Ovary (tissue), 7 donors: ENCODE measurements at regions not wholly inside any gene's neighbourhood (a gene's known extent, or its start where the extent isn't known, plus 50 kb on each side); places are given as distances from the start of the nearest gene placed in this dataset.

Experiments used
- DNase-seq, 5 donors: peaks; one replicate each; pipeline ENCODE4 v3.0.0-alpha.2; 2019 to 2020
- H3K27ac ChIP-seq, 2 donors: fragments of 200-600 bp; one replicate each; pipeline versions ENCODE4 v1.5.1 to v1.8.0; 2019 to 2022
- H3K27me3 ChIP-seq: fragments of 200-600 bp; one replicate; pipeline ENCODE4 v1.8.0; 2022
- H3K36me3 ChIP-seq: fragments of 200-600 bp; sonication (generic); one replicate; pipeline ENCODE4 v1.5.1; 2019
- H3K4me1 ChIP-seq: one replicate; pipeline ENCODE4 v1.8.1; 2013; ENCODE audit warnings: mild to moderate bottlenecking, moderate library complexity; ENCODE audit not compliant: insufficient read depth
- H3K4me3 ChIP-seq: fragments of 200-600 bp; sonication (generic); one replicate; pipeline ENCODE4 v1.5.1; 2017
- H3K9me3 ChIP-seq, 2 donors: fragments of 200-600 bp in 1 of 2; sonication (generic) in 1 of 2; one replicate each; pipeline versions ENCODE4 v1.5.1 to v1.8.1; 2013 to 2019; ENCODE audit warnings: mild to moderate bottlenecking in 1 of 2, moderate library complexity in 1 of 2
- EP300 ChIP-seq: sonication (generic); formaldehyde crosslinking; IDR thresholded peaks from one replicate; pipeline ENCODE4 v1.6.1; 2017; ENCODE audit warnings: antibody characterized with exemption
- POLR2A ChIP-seq: fragments of 450-650 bp; IDR thresholded peaks from one replicate; pipeline ENCODE4 v1.6.1; 2017; ENCODE audit warnings: antibody characterized with exemption, mild to moderate bottlenecking, moderate library complexity
- WGBS, 3 donors: extraction: QIAGEN DNeasy Blood & Tissue Kit in 1 of 3; methylation state at CpG; one replicate each; pipeline versions ENCODE4 v1.1.5 to v1.1.7; 2013 to 2017; 5-methylcytosine and 5-hydroxymethylcytosine counted together
- intact Hi-C, 4 donors: fragments of 100-400 bp; cut with DNase I; formaldehyde crosslinking; loops; one replicate each; pipeline versions ENCODE4 v1.11.0 to v1.15.1; 2022 to 2023
- TF ChIP-seq, protein P1 (sequence below), 3 donors: fragments of 450-650 bp in 2 of 3; fragments of 200-600 bp in 1 of 3; IDR thresholded peaks; one replicate each; pipeline versions ENCODE4 v1.5.1 to v1.8.0; 2016 to 2022; ENCODE audit warnings: antibody characterized with exemption in 3 of 3, mild to moderate bottlenecking in 1 of 3
- donor health status: DM: no; HTN: no; CAD: no; lungs with moderate emphysema.
- donor health status: DM: no; HTN: no; CAD: no.
- donor health status: Bipolar disorder and iron deficiency.
- donor health status: DM: no; HTN: no; CAD: no.
- donor health status: DM: yes; HTN: yes; CAD: no.

DNA sequence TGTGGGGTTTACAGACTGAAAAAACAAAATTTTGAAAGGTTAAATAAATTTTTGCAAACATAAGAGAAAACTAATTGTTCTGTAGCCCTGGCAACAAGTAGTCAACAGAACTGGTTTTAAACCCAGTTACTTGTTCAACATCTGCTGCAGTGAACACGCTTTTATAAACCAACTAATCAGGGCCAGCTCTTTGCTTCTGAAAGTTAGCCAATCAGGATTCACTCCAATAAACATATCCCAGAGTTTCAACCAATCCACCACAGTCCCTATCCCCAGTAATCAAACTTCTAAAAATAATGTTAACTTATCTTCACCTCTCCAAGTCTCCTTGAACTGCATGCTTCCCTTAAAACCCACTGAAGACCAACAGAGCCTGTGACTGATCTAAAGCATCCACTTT, 306.6 kb downstream of the CTH start:
- H3K4me3 ChIP-seq, result no peak overlapping the region
- intact Hi-C loops, result no loop called here
- no peaks in the 10 kb centered on the region for H3K9me3 ChIP-seq
- H3K4me1 ChIP-seq, result peaks cover 14% of the 10 kb centered on the region
- no peaks in the 10 kb centered on the region for H3K27me3 ChIP-seq
- 5 to 18% (median 12%) methylated on average over 1 of the region's 1 CpG for WGBS, 3 donors
- peak overlapping the region in 1 of 2 donors; percentile 27 for H3K27ac ChIP-seq
- no peak for DNase-seq
- TF ChIP-seq, protein P1, sequence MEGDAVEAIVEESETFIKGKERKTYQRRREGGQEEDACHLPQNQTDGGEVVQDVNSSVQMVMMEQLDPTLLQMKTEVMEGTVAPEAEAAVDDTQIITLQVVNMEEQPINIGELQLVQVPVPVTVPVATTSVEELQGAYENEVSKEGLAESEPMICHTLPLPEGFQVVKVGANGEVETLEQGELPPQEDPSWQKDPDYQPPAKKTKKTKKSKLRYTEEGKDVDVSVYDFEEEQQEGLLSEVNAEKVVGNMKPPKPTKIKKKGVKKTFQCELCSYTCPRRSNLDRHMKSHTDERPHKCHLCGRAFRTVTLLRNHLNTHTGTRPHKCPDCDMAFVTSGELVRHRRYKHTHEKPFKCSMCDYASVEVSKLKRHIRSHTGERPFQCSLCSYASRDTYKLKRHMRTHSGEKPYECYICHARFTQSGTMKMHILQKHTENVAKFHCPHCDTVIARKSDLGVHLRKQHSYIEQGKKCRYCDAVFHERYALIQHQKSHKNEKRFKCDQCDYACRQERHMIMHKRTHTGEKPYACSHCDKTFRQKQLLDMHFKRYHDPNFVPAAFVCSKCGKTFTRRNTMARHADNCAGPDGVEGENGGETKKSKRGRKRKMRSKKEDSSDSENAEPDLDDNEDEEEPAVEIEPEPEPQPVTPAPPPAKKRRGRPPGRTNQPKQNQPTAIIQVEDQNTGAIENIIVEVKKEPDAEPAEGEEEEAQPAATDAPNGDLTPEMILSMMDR (IDR thresholded peaks at IDR 0.05), result no peak
- no peak for TF ChIP-seq POLR2A
- TF ChIP-seq EP300, result no peak
- H3K36me3 ChIP-seq, result no peaks in the 10 kb centered on the region

DNA sequence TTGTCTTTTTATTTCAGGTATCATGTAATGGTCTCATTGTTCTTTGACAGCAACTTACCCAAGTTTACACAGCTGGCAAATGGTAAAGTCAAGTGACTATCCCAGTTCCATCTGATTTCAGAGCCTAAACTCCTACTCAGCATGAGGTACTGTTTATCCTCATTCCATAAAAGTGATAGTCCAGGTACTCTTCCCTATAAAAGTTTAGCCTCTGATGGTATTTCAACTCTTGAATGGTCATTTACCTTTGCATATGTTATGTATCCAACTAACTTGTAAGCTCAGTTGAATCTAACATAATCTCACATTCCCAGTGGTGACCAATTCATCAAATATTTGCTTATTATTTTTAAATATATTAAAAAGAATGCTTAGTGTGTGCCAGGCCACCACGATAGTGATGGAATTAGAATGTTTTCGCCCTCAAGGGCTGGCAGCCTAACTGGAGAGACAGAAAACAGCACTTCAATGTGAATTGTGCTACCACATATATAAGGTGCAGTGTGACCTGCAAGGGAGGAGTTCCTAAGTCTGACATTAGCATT, 307.1 kb downstream of the CTH start:
- no peak overlapping the region for H3K4me3 ChIP-seq
- TF ChIP-seq EP300 (no peak), POLR2A (no peak)
- TF ChIP-seq, protein P1 (IDR thresholded peaks at IDR 0.05), result no peak
- peaks cover 14% of the 10 kb centered on the region for H3K4me1 ChIP-seq
- 2 to 23% (median 11%) methylated on average over 2 of the region's 2 CpGs for WGBS, 3 donors
- H3K27me3 ChIP-seq, result no peaks in the 10 kb centered on the region
- H3K9me3 ChIP-seq, result no peaks in the 10 kb centered on the region
- intact Hi-C loops, result no loop called here
- H3K36me3 ChIP-seq, result no peaks in the 10 kb centered on the region
- DNase-seq, result no peak
- H3K27ac ChIP-seq, result peak overlapping the region in 1 of 2 donors; percentile 27

DNA sequence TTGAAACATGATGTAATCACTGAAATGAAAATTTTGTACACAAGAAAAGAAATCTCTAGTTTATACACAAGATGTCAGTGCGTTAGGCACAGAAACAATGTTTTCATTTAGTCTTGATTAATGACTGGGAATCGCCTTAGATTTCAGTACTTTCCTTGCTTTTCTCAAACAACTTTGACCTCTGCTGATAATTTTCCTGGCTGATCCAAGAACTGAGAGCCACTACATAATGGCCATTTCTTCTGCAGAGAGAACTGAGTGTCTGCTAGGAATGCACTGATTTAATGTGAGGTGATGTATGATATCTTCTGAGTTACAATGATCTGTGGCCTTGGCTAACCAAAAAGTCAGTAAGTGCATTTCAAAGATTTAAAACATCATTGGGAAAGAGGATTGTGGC, 308.1 kb downstream of the CTH start:
- no peak for TF ChIP-seq POLR2A
- TF ChIP-seq, protein P1 (IDR thresholded peaks at IDR 0.05), result no peak
- TF ChIP-seq EP300, result no peak
- peaks cover 12% of the 10 kb centered on the region for H3K4me1 ChIP-seq
- WGBS, 3 donors, result 1 to 7% (median 2%) methylated on average over 2 of the region's 2 CpGs
- H3K4me3 ChIP-seq, result no peak overlapping the region
- DNase-seq, result no peak
- intact Hi-C loops, result no loop called here
- no peaks in the 10 kb centered on the region for H3K9me3 ChIP-seq
- no peak overlapping the region for H3K27ac ChIP-seq
- H3K36me3 ChIP-seq, result no peaks in the 10 kb centered on the region
- no peaks in the 10 kb centered on the region for H3K27me3 ChIP-seq

DNA sequence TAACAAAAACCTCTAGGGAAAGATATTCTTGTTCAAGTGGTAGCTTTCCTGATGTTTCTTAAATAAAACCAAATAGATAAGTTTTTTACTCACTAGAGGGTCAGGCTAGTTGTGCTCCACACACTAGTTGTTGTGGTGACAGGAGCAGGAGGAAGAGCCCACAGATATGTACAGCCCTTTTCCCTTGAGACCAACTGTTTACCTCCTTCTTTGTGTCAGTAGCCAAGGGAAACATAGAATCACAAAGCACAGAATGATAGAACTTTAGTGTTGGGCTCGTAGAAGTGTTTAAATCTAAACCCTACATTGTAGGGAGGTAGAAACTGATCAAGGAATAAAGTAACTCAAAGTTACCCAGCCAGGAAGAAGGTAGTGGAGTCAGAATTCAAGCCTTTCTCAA, 309.0 kb downstream of the CTH start:
- H3K27ac ChIP-seq, result no peak overlapping the region
- H3K4me1 ChIP-seq, result peaks cover 10% of the 10 kb centered on the region
- H3K4me3 ChIP-seq, result no peak overlapping the region
- TF ChIP-seq, protein P1 (IDR thresholded peaks at IDR 0.05), result no peak
- TF ChIP-seq POLR2A, result no peak
- no peak for TF ChIP-seq EP300
- H3K36me3 ChIP-seq, result no peaks in the 10 kb centered on the region
- 20 to 50% (median 23%) methylated on average over 1 of the region's 1 CpG for WGBS, 3 donors
- no peaks in the 10 kb centered on the region for H3K27me3 ChIP-seq
- no peak for DNase-seq
- intact Hi-C loops, result no loop called here
- H3K9me3 ChIP-seq, result no peaks in the 10 kb centered on the region

DNA sequence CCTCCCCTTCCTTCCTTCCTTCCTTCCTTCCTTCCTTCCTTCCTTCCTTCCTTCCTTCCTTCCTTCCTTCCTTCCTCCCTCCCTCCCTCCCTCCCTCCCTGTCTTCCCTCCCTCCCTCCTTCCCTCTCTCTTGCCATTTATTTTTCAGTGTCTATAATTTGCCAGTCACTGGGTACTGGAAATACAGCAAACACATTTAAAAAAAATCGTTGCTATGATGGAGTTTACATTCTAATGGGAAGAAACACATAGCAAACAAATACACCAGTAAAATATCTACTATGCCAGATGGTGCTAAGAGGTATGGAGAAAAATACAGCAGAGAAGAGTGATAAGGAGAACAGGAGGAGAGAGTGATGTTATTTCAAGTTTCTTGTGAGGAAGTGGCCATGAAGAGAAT, 309.5 kb downstream of the CTH start:
- no peaks in the 10 kb centered on the region for H3K9me3 ChIP-seq
- no peak for DNase-seq
- no peaks in the 10 kb centered on the region for H3K27me3 ChIP-seq
- WGBS, 3 donors, result 22 to 56% (median 24%) methylated on average over 1 of the region's 1 CpG
- H3K4me1 ChIP-seq, result peaks cover 10% of the 10 kb centered on the region
- TF ChIP-seq EP300 (no peak), POLR2A (no peak)
- TF ChIP-seq, protein P1 (IDR thresholded peaks at IDR 0.05), result no peak
- no peak overlapping the region for H3K27ac ChIP-seq
- H3K36me3 ChIP-seq, result no peaks in the 10 kb centered on the region
- intact Hi-C loops, result no loop called here
- no peak overlapping the region for H3K4me3 ChIP-seq
